Epidermal melanocyte (primary cell): ENCODE measurements at regions not wholly inside any gene's neighbourhood (a gene's known extent, or its start where the extent isn't known, plus 50 kb on each side); places are given as distances from the start of the nearest gene placed in this dataset.

Source experiments
- DNase-seq: peaks from one replicate; pipeline ENCODE4 v3.0.0; 2011; ENCODE audit warnings: low spot score; ENCODE audit not compliant: insufficient read length

- DNase-seq: no peak
These were observed 57.7 kb upstream of the TENM3 start for GRCh38 chr4:182185491-182185890.

DNA sequence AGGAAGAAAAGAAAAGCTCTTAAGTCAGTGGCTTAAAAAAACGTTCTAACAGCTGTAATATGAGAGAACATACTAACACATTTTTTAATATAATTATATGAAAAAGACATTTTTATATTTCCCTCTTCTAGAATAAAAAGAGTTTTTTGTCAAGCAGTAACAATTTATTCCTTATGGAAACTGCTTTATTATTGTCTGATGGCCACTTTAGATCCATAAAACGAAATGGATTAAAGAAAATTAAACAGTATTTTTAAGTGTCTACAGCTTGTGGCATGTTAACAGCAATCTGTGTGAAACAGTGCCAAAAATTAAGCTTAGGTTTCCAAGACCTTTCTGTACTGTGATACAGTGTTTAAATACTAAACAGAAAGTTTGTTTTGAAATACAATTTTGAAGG lies 55.5 kb upstream of the TENM3 start:
- no peak for DNase-seq

DNA sequence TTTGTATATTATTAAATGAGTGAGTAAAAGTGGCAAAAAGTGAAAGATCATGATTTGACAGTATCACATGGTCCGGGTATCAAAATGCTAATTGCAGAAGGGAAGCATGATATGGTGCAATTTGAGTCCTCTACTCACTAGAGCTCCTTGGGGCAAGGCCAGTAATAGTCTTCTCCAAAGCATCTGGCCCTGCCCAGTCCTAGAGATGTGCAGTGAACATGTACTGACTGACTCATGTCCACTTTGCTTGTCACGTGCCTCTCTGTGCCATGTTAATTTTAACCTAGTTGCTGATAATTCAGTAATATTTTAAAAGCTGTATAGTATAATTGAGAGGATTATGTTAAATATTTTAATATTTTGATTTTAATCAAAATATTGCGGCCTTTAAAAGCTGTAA lies 54.6 kb upstream of the TENM3 start:
- no peak for DNase-seq

DNA sequence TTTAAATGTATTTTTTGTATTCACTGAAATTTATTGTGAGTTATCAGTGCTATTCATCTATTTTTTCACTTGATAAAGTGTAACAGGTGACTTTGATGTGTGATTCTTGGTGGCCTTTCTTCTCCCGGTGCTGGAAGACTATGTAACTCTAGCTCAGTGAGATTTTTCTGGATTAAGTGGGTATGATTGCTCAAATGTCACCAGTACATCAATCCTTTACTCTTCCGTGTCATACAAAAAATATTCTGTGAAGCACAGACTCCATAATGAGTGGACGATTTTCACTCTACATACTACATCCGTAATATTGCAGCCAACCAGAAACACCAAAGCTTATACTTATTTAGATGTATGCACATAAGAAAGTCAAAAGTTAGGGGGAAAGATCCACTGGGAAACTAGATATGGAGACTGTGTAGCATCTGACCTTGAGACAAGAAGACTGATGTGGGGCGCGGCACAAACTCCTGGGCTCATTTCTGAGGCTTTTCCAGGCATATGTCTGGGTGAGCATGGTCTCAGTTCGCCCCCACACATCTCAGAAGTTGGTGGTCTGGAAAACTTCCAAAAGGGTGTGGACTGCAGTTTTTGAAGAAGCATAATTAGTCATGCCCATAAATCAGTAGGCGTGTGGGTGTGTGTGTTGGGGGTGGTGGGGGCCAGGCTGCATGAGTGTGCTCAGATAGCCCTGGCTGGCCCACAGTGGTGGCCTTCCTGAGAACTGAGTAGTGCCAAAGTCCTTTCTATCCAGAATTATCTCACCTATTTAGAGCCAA lies 53.9 kb upstream of the TENM3 start:
- DNase-seq: no peak

- no peak for DNase-seq
These were observed 52.9 kb upstream of the TENM3 start for GRCh38 chr4:182190306-182190705.

- no peak for DNase-seq
These were observed 50.6 kb upstream of the TENM3 start for GRCh38 chr4:182192511-182193181.

DNA sequence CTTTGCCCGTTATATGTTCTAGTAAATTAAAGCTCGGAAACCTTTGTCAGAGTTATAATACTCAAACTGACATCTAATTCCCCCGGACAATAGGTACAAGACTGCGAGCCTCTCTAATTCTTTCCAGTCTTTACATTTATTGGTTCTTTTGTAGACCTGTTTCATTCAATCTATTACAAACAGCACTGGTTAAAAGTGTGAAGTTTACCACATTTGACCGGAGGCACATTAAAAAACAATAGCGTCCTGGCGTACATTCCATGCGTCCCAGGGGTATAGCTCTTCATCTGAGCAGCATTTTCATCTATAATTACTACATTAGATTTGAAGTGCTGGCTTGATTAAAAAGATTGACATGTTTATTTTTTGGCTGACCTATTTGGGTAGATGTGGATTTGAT lies 49.9 kb upstream of the TENM3 start:
- DNase-seq: no peak
